ENCODE measurements at regions not wholly inside any gene's neighbourhood (a gene's known extent, or its start where the extent isn't known, plus 50 kb on each side); places are given as distances from the start of the nearest gene placed in this dataset.
A peak's percentile ranks its signal among the peaks of the same experiment; 100 is the strongest.
"Not testable (repeated sequence)": the region's sequence is repeated elsewhere in the genome, so short reads cannot be mapped to it uniquely, and the experiment has no call there.

GRCh38 chr14:55837467-55837866 lies 257.5 kb downstream of the KTN1 start:
- DNase-seq (ENCODE audit: low read depth), result no peak
- no peak for TF ChIP-seq CTCF (conservative IDR thresholded peaks at IDR 0.05; ENCODE audit: low read depth, low read length)
- H3K4me3 ChIP-seq (ENCODE audit: low read depth, low read length), result no peak overlapping the region

- H3K4me3 ChIP-seq (ENCODE audit: low read depth, low read length), result no peak overlapping the region
- no peak for TF ChIP-seq CTCF (conservative IDR thresholded peaks at IDR 0.05; ENCODE audit: low read depth, low read length)
- no peak for DNase-seq (ENCODE audit: low read depth)
Measured at GRCh38 chr14:55838529-55839052, 258.6 kb downstream of the KTN1 start.

- H3K4me3 ChIP-seq (ENCODE audit: low read depth, low read length); DNase-seq (ENCODE audit: low read depth): not testable (repeated sequence)
Measured at GRCh38 chr14:55839301-55839947, 259.4 kb downstream of the KTN1 start.

GRCh38 chr14:55840821-55841220 lies 260.8 kb downstream of the KTN1 start:
- no peak for TF ChIP-seq CTCF (conservative IDR thresholded peaks at IDR 0.05; ENCODE audit: low read depth, low read length)
- DNase-seq (ENCODE audit: low read depth), result no peak
- no peak overlapping the region for H3K4me3 ChIP-seq (ENCODE audit: low read depth, low read length)

- no peak for DNase-seq (ENCODE audit: low read depth)
- H3K4me3 ChIP-seq (ENCODE audit: low read depth, low read length), result no peak overlapping the region
- no peak for TF ChIP-seq CTCF (conservative IDR thresholded peaks at IDR 0.05; ENCODE audit: low read depth, low read length)
Measured at GRCh38 chr14:55841625-55842024, 261.6 kb downstream of the KTN1 start.

- no peak for DNase-seq (ENCODE audit: low read depth)
- peak; percentile 50 for TF ChIP-seq CTCF (conservative IDR thresholded peaks at IDR 0.05; ENCODE audit: low read depth, low read length)
- no peak overlapping the region for H3K4me3 ChIP-seq (ENCODE audit: low read depth, low read length)
Measured at GRCh38 chr14:55843718-55844403, 263.9 kb downstream of the KTN1 start.

- DNase-seq (ENCODE audit: low read depth), result no peak
- no peak overlapping the region for H3K4me3 ChIP-seq (ENCODE audit: low read depth, low read length)
- no peak for TF ChIP-seq CTCF (conservative IDR thresholded peaks at IDR 0.05; ENCODE audit: low read depth, low read length)
Measured at GRCh38 chr14:55845963-55846825, 266.2 kb downstream of the KTN1 start.

Measured in epithelial cell of proximal tubule (primary cell).